OCI-LY7 (cell line): ENCODE measurements at regions not wholly inside any gene's neighbourhood (a gene's known extent, or its start where the extent isn't known, plus 50 kb on each side); places are given as distances from the start of the nearest gene placed in this dataset.

Source experiments
- BruUV-seq: library from RNA; stranded (reverse); fragments of 400-500 nt; replicated peaks from 2 replicates; lab custom pipeline; 2021; lab: Mats Ljungman, UMichigan
- CTCF ChIA-PET: fragments of 300-600 bp; sonication (Branson Sonifier 250); formaldehyde crosslinking; loops from one replicate; lab custom pipeline; 2022; ENCODE audit warnings: antibody characterized with exemption; ENCODE audit not compliant: unreplicated experiment; lab: Charles Lee
- POLR2A ChIA-PET: fragments of 300-600 bp; sonication (Branson Sonifier 250); formaldehyde crosslinking; loops from one replicate; lab custom pipeline; 2022; ENCODE audit warnings: antibody characterized with exemption; lab: Charles Lee
- DNase-seq: peaks from one replicate; pipeline ENCODE4 v3.0.0-alpha.2; 2015; ENCODE audit warnings: low spot score
- H2AFZ ChIP-seq: fragments of 200-600 bp; sonication (generic), shearing (Covaris generic); 2 replicates; pipeline ENCODE4 v1.6.1; 2014; ENCODE audit warnings: mild to moderate bottlenecking, antibody characterized with exemption, low read length, moderate library complexity
- H3K27ac ChIP-seq: fragments of 200-600 bp; sonication (generic); 2 replicates; pipeline ENCODE4 v1.5.1; 2014; ENCODE audit warnings: mixed run types, low read depth, mild to moderate bottlenecking, moderate library complexity, low read length, inconsistent platforms; ENCODE audit not compliant: poor library complexity, severe bottlenecking
- H3K36me3 ChIP-seq: fragments of 200-600 bp; sonication (generic); 2 replicates; pipeline ENCODE4 v1.6.1; 2014; ENCODE audit warnings: mild to moderate bottlenecking, antibody characterized with exemption, low read length, moderate library complexity, mixed read lengths; ENCODE audit not compliant: insufficient read depth
- H3K4me1 ChIP-seq: fragments of 200-600 bp; sonication (generic); 2 replicates; pipeline ENCODE4 v1.5.1; 2014; ENCODE audit warnings: mild to moderate bottlenecking, low read length; ENCODE audit not compliant: insufficient read depth, poor library complexity, severe bottlenecking
- H3K4me2 ChIP-seq: fragments of 200-600 bp; sonication (generic); 2 replicates; pipeline ENCODE4 v1.6.1; 2014; ENCODE audit warnings: mild to moderate bottlenecking, low read length
- H3K4me3 ChIP-seq: fragments of 200-600 bp; sonication (generic); 2 replicates; pipeline ENCODE4 v1.5.1; 2014; ENCODE audit warnings: mild to moderate bottlenecking, low read depth, low read length; ENCODE audit not compliant: poor library complexity, severe bottlenecking
- H3K79me2 ChIP-seq: fragments of 200-600 bp; sonication (generic); 2 replicates; pipeline ENCODE4 v1.6.1; 2016; ENCODE audit warnings: low read depth, mild to moderate bottlenecking, low read length, moderate library complexity, mixed read lengths; ENCODE audit not compliant: insufficient read depth
- H3K9me2 ChIP-seq: fragments of 200-600 bp; sonication (generic); 2 replicates; pipeline ENCODE4 v1.6.1; 2016; ENCODE audit warnings: mild to moderate bottlenecking, low read length, mixed read lengths; ENCODE audit not compliant: insufficient read depth
- H3K9me3 ChIP-seq: fragments of 200-600 bp; sonication (generic); 2 replicates; pipeline ENCODE4 v1.6.1; 2014; ENCODE audit warnings: mild to moderate bottlenecking, mixed run types, low read length, mixed read lengths
- H4K20me1 ChIP-seq: fragments of 200-600 bp; sonication (generic); 2 replicates; pipeline ENCODE4 v1.6.1; 2014; ENCODE audit warnings: mild to moderate bottlenecking, antibody characterized with exemption, low read length, moderate library complexity, mixed read lengths; ENCODE audit not compliant: insufficient read depth
- EZH2phosphoT487 ChIP-seq: fragments of 200-600 bp; sonication (generic); IDR thresholded peaks from 2 replicates; pipeline ENCODE4 v1.6.1; 2018; ENCODE audit warnings: low read depth, borderline replicate concordance, mild to moderate bottlenecking, mixed run types, antibody characterized with exemption, low read length, moderate library complexity, mixed read lengths
- intact Hi-C: fragments of 100-400 bp; cut with micrococcal nuclease; formaldehyde crosslinking; loops from one replicate; pipeline ENCODE4 v1.10.0; 2022; ENCODE audit not compliant: unreplicated experiment
- TF ChIP-seq, protein P1 (sequence below): fragments of 200-600 bp; sonication (generic); conservative IDR thresholded peaks from 2 replicates; pipeline ENCODE4 v1.5.1; 2014; ENCODE audit warnings: mild to moderate bottlenecking, antibody characterized with exemption, low read length, moderate library complexity, mixed read lengths

GRCh38 chr6:104632588-104632987 is 227.1 kb downstream of the HACE1 start:
- peaks cover 24% of the 10 kb centered on the region for H3K36me3 ChIP-seq
- H4K20me1 ChIP-seq = no peaks in the 10 kb centered on the region
- CTCF ChIA-PET = no interaction called here
- no peak for TF ChIP-seq EZH2phosphoT487
- TF ChIP-seq, protein P1, sequence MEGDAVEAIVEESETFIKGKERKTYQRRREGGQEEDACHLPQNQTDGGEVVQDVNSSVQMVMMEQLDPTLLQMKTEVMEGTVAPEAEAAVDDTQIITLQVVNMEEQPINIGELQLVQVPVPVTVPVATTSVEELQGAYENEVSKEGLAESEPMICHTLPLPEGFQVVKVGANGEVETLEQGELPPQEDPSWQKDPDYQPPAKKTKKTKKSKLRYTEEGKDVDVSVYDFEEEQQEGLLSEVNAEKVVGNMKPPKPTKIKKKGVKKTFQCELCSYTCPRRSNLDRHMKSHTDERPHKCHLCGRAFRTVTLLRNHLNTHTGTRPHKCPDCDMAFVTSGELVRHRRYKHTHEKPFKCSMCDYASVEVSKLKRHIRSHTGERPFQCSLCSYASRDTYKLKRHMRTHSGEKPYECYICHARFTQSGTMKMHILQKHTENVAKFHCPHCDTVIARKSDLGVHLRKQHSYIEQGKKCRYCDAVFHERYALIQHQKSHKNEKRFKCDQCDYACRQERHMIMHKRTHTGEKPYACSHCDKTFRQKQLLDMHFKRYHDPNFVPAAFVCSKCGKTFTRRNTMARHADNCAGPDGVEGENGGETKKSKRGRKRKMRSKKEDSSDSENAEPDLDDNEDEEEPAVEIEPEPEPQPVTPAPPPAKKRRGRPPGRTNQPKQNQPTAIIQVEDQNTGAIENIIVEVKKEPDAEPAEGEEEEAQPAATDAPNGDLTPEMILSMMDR = no peak
- no peak overlapping the region for H3K4me3 ChIP-seq
- no peaks in the 10 kb centered on the region for H3K9me2 ChIP-seq
- no peaks in the 10 kb centered on the region for H3K79me2 ChIP-seq
- BruUV-seq = no TSS peak
- POLR2A ChIA-PET = interaction anchor here (0.6 to 0.9 kb wide), 4 partner anchors 10 to 1163 kb away, joined by 3 to 4 read pairs (median 3); no protein-coding TSS in a partner anchor
- no peak overlapping the region for H2AFZ ChIP-seq
- no peak for DNase-seq
- H3K4me2 ChIP-seq = no peak overlapping the region
- peaks cover 30% of the 10 kb centered on the region for H3K9me3 ChIP-seq
- peaks cover 37% of the 10 kb centered on the region for H3K4me1 ChIP-seq
- H3K27ac ChIP-seq = no peak overlapping the region
- intact Hi-C loops = no loop called here

DNA sequence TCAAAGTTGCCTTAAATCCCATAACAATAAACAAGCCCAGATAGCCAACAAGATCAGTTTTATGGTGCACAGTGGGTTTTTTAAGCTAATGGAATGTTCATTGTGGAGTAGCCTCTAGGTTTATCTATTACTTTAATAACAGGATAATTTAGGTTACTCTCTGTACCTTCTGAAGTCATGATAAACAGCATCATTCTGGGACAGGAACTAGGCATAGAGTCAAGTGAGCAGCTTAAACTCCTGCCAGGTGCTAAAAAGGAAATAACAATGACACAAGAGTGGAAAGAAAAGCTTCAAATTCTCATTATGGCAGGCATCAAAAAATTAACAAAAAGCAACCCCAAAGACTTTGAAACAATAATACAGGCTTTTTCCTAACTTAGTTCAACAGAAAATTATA is 228.8 kb downstream of the HACE1 start:
- Histone ChIP-seq H3K79me2 (no peaks in the 10 kb centered on the region), H3K36me3 (peaks cover 24% of the 10 kb centered on the region), H3K4me3 (peak overlapping the region; percentile 8), H3K9me2 (no peaks in the 10 kb centered on the region), H3K4me2 (peak overlapping the region; percentile 52), H2AFZ (peak overlapping the region; percentile 84), H3K9me3 (peaks cover 27% of the 10 kb centered on the region), H3K27ac (peak overlapping the region; percentile 66), H3K4me1 (peaks cover 30% of the 10 kb centered on the region), H4K20me1 (no peaks in the 10 kb centered on the region)
- TF ChIP-seq, protein P1 = no peak
- no peak for TF ChIP-seq EZH2phosphoT487
- BruUV-seq = no TSS peak
- intact Hi-C loops = no loop called here
- peak; percentile 74 for DNase-seq
- ChIA-PET POLR2A (interaction anchor here (0.8 to 1.8 kb wide), 4 partner anchors 9 to 53 kb away, joined by 3 to 10 read pairs (median 4); no protein-coding TSS in a partner anchor), CTCF (no interaction called here)

DNA sequence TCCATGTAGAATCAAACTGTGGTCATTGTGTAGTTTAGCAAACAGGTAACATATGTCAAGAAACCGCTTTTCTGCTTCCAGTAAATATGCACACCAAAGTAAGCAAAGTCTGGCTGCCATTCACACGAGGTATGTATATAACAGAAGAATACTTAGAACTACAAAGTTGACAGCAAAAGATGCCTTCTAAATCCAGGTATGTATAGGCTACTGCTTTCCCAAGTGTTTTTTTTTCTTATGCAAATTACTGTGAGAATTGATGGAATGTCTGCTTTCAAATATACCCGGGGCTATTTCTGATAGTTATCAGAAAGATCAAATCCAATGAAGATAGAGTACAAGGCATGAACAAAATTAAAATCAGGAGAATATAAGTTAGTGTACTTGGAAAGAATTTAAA is 229.2 kb downstream of the HACE1 start:
- ChIA-PET POLR2A (interaction anchor here (0.8 to 1.8 kb wide), 4 partner anchors 9 to 54 kb away, joined by 3 to 10 read pairs (median 4); no protein-coding TSS in a partner anchor), CTCF (no interaction called here)
- peak overlapping the region; percentile 66 for H3K27ac ChIP-seq
- peaks cover 20% of the 10 kb centered on the region for H3K36me3 ChIP-seq
- no peaks in the 10 kb centered on the region for H3K79me2 ChIP-seq
- no peak for TF ChIP-seq EZH2phosphoT487
- TF ChIP-seq, protein P1 = no peak
- no peaks in the 10 kb centered on the region for H4K20me1 ChIP-seq
- H3K4me1 ChIP-seq = peaks cover 30% of the 10 kb centered on the region
- peak overlapping the region; percentile 84 for H2AFZ ChIP-seq
- H3K4me2 ChIP-seq = peak overlapping the region; percentile 52
- no peak for DNase-seq
- no peaks in the 10 kb centered on the region for H3K9me2 ChIP-seq
- peak overlapping the region; percentile 8 for H3K4me3 ChIP-seq
- H3K9me3 ChIP-seq = peaks cover 23% of the 10 kb centered on the region
- BruUV-seq = no TSS peak
- intact Hi-C loops = no loop called here
